Esophagus muscularis mucosa (tissue), 4 donors: ENCODE measurements at regions not wholly inside any gene's neighbourhood (a gene's known extent, or its start where the extent isn't known, plus 50 kb on each side); places are given as distances from the start of the nearest gene placed in this dataset.

Experiments used
- DNase-seq: peaks from one replicate; pipeline ENCODE4 v3.0.0-alpha.2; 2017; ENCODE audit errors: extremely low spot score
- H3K27ac ChIP-seq, 4 donors: fragments of 200-600 bp; sonication (generic); replicated peaks in 1 of 4; 1 replicate in 3 of 4; 2 replicates in 1 of 4; pipeline ENCODE4 v1.5.1; 2016 to 2019; ENCODE audit warnings: mild to moderate bottlenecking in 1 of 4
- H3K27me3 ChIP-seq, 4 donors: fragments of 200-600 bp; sonication (generic); one replicate each; pipeline versions ENCODE4 v1.5.1 to v1.6.0; 2016 to 2019
- H3K36me3 ChIP-seq, 4 donors: fragments of 200-600 bp; sonication (generic); one replicate each; pipeline ENCODE4 v1.5.1; 2016 to 2019
- H3K4me1 ChIP-seq, 4 donors: fragments of 200-600 bp; sonication (generic); one replicate each; pipeline ENCODE4 v1.5.1; 2016 to 2019
- H3K4me3 ChIP-seq, 4 donors: fragments of 200-600 bp; sonication (generic); 1 replicate in 2 of 4; 2 replicates in 2 of 4; pipeline ENCODE4 v1.5.1; 2016 to 2019; ENCODE audit warnings: mild to moderate bottlenecking in 4 of 4, moderate library complexity in 1 of 4
- H3K9me3 ChIP-seq, 4 donors: fragments of 200-600 bp; sonication (generic); 1 replicate in 3 of 4; 2 replicates in 1 of 4; pipeline ENCODE4 v1.5.1; 2016 to 2019
- EP300 ChIP-seq: sonication (generic); formaldehyde crosslinking; IDR thresholded peaks from one replicate; pipeline ENCODE4 v1.6.1; 2017; ENCODE audit warnings: antibody characterized with exemption
- POLR2A ChIP-seq: fragments of 450-650 bp; IDR thresholded peaks from one replicate; pipeline ENCODE4 v1.6.1; 2017; ENCODE audit warnings: antibody characterized with exemption, moderate library complexity, mild to moderate bottlenecking, low read depth
- POLR2AphosphoS5 ChIP-seq, 2 donors: sonication (generic); formaldehyde crosslinking; IDR thresholded peaks; one replicate each; pipeline ENCODE4 v1.6.1; 2017; ENCODE audit warnings: antibody characterized with exemption in 2 of 2
- WGBS: methylation state at CpG from one replicate; pipeline ENCODE4 v1.1.5; 2018; 5-methylcytosine and 5-hydroxymethylcytosine counted together
- intact Hi-C: fragments of 100-400 bp; cut with DNase I; formaldehyde crosslinking; loops from one replicate; pipeline ENCODE4 v1.15.1; 2023
- TF ChIP-seq, protein P1 (sequence below), 3 experiments: fragments of 200-600 bp in 2 of 3; fragments of 450-650 bp in 1 of 3; sonication (generic) in 2 of 3; IDR thresholded peaks; one replicate each; pipeline ENCODE4 v1.5.1; 2017 to 2019; ENCODE audit warnings: antibody characterized with exemption in 3 of 3, mild to moderate bottlenecking in 2 of 3, moderate library complexity in 1 of 3

- Histone ChIP-seq H3K27ac (no peak overlapping the region), H3K36me3 (no peaks in the 10 kb centered on the region), H3K4me1 (no peaks in the 10 kb centered on the region), H3K27me3 (no peaks in the 10 kb centered on the region), H3K4me3 (no peak overlapping the region), H3K9me3 (no peaks in the 10 kb centered on the region)
- TF ChIP-seq POLR2AphosphoS5 (IDR thresholded peaks at IDR 0.05) (no peak), EP300 (no peak), POLR2A (no peak)
- TF ChIP-seq, protein P1, sequence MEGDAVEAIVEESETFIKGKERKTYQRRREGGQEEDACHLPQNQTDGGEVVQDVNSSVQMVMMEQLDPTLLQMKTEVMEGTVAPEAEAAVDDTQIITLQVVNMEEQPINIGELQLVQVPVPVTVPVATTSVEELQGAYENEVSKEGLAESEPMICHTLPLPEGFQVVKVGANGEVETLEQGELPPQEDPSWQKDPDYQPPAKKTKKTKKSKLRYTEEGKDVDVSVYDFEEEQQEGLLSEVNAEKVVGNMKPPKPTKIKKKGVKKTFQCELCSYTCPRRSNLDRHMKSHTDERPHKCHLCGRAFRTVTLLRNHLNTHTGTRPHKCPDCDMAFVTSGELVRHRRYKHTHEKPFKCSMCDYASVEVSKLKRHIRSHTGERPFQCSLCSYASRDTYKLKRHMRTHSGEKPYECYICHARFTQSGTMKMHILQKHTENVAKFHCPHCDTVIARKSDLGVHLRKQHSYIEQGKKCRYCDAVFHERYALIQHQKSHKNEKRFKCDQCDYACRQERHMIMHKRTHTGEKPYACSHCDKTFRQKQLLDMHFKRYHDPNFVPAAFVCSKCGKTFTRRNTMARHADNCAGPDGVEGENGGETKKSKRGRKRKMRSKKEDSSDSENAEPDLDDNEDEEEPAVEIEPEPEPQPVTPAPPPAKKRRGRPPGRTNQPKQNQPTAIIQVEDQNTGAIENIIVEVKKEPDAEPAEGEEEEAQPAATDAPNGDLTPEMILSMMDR (IDR thresholded peaks at IDR 0.05): no peak
- intact Hi-C loops: no loop called here
- 97% methylated on average over 2 of the region's 2 CpGs for WGBS
- DNase-seq: no peak
Observed at GRCh38 chr11:23095650-23096189, 235.4 kb upstream of the CCDC179 start.

DNA sequence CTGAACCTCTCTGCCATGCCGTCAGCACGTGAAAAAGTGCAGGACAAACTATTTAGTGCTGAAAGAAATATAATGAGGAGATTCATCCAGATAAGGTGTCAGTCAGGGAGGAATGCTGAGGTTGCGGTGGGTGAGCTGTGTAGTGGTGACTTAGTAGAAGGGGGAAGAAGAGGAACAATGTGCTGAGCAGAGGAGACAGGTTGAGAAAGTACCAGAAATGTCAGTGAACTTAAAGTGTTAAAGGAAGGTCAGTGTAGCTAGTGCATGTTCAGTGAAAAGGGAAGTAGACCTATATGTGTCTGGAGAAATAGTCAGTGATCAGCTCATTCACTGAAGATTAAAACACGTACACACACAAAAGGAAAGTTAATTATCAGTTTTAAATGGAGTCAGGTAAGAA, 237.6 kb upstream of the CCDC179 start:
- no peak for TF ChIP-seq EP300
- TF ChIP-seq POLR2AphosphoS5 (IDR thresholded peaks at IDR 0.05): no peak
- TF ChIP-seq, protein P1 (IDR thresholded peaks at IDR 0.05): no peak
- no peak for TF ChIP-seq POLR2A
- Histone ChIP-seq H3K4me3 (no peak overlapping the region), H3K9me3 (no peaks in the 10 kb centered on the region), H3K4me1 (no peaks in the 10 kb centered on the region), H3K27me3 (no peaks in the 10 kb centered on the region), H3K36me3 (no peaks in the 10 kb centered on the region), H3K27ac (no peak overlapping the region)
- 54% methylated on average over 3 of the region's 4 CpGs for WGBS
- no peak for DNase-seq
- intact Hi-C loops: no loop called here

- no peaks in the 10 kb centered on the region for H3K27me3 ChIP-seq
- no peaks in the 10 kb centered on the region for H3K36me3 ChIP-seq
- no peak overlapping the region for H3K4me3 ChIP-seq
- H3K27ac ChIP-seq: no peak overlapping the region
- WGBS: 88% methylated on average over 1 of the region's 1 CpG
- intact Hi-C loops: no loop called here
- H3K9me3 ChIP-seq: no peaks in the 10 kb centered on the region
- no peak for DNase-seq
- TF ChIP-seq EP300: no peak
- no peak for TF ChIP-seq POLR2A
- no peak for TF ChIP-seq POLR2AphosphoS5 (IDR thresholded peaks at IDR 0.05)
- TF ChIP-seq, protein P1 (IDR thresholded peaks at IDR 0.05): no peak
- H3K4me1 ChIP-seq: no peaks in the 10 kb centered on the region
Observed at GRCh38 chr11:23099256-23099655, 239.0 kb upstream of the CCDC179 start.

GRCh38 chr11:23100726-23101125, 240.5 kb upstream of the CCDC179 start:
- no peaks in the 10 kb centered on the region for H3K36me3 ChIP-seq
- H3K9me3 ChIP-seq: no peaks in the 10 kb centered on the region
- intact Hi-C loops: no loop called here
- no peak overlapping the region for H3K4me3 ChIP-seq
- TF ChIP-seq POLR2AphosphoS5 (IDR thresholded peaks at IDR 0.05): no peak
- TF ChIP-seq EP300: no peak
- TF ChIP-seq, protein P1 (IDR thresholded peaks at IDR 0.05): no peak
- no peak for TF ChIP-seq POLR2A
- 92% methylated on average over 3 of the region's 3 CpGs for WGBS
- no peak for DNase-seq
- H3K27ac ChIP-seq: no peak overlapping the region
- H3K4me1 ChIP-seq: no peaks in the 10 kb centered on the region
- H3K27me3 ChIP-seq: no peaks in the 10 kb centered on the region

DNA sequence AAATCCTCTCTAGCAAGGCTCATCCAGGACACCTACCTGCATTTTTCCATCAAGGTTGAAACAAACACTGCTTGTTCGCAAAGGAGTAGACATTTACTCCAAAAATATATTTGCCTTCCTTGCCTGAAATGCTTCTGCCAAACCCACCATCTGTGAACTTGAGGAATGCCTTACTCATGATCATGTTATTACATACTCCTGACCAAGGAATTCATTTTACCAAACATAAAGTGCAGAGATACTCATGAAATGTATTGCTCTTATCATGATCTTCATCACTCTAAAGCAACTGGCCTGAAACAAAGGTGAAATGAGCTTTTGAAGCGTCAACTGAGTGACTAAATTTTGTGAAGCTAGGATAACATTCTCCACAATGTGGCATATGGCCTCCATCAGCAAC, 243.1 kb upstream of the CCDC179 start:
- Histone ChIP-seq H3K36me3 (no peaks in the 10 kb centered on the region), H3K4me3 (no peak overlapping the region), H3K9me3 (no peaks in the 10 kb centered on the region), H3K27me3 (no peaks in the 10 kb centered on the region), H3K27ac (no peak overlapping the region), H3K4me1 (no peaks in the 10 kb centered on the region)
- TF ChIP-seq, protein P1 (IDR thresholded peaks at IDR 0.05): no peak
- no peak for TF ChIP-seq POLR2A
- no peak for TF ChIP-seq EP300
- TF ChIP-seq POLR2AphosphoS5 (IDR thresholded peaks at IDR 0.05): no peak
- WGBS: 61% methylated on average over 2 of the region's 2 CpGs
- DNase-seq: no peak
- intact Hi-C loops: no loop called here
